ENCODE measurements at regions not wholly inside any gene's neighbourhood (a gene's known extent, or its start where the extent isn't known, plus 50 kb on each side); places are given as distances from the start of the nearest gene placed in this dataset.
A peak's percentile ranks its signal among the peaks of the same experiment; 100 is the strongest.
"Not testable (repeated sequence)": the region's sequence is repeated elsewhere in the genome, so short reads cannot be mapped to it uniquely, and the experiment has no call there.

DNA sequence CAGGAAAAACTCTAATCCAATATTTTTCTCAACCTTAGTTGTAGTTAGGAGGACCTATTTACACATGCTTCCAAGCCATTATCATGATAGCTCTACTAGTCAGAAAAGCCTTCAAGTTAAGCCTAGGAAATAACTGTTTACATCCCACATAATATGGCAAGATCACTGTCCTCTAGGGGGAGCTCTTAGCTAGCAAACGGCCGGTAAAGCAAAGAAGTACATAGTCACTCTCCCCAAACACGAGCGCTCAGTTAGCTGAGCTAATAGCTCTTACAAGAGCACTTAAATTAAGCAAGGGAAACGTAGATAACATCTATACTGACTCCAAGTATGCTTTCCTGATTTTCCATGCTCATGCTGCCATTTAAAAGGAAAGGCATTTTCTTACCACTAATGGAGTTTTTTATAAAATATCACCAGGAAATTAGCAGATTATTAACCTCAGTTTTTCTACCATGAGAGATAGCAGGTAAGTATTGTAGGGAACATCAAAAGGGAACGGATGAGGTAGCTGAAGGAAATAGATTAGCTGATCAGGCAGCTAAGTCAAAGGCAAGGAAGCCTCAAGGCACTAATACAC, 100.6 kb upstream of the PABPC3 start:
- peak; percentile 94 for TF ChIP-seq CTCF (IDR thresholded peaks at IDR 0.05)
- TF ChIP-seq ZFX (IDR thresholded peaks at IDR 0.05; ENCODE audit: borderline replicate concordance) = no peak
- no peak overlapping the region for H3K27ac ChIP-seq

GRCh38 chr13:24997367-24997967, 98.5 kb upstream of the PABPC3 start:
- no peak for TF ChIP-seq ZFX (IDR thresholded peaks at IDR 0.05; ENCODE audit: borderline replicate concordance)
- peak; percentile 85 for TF ChIP-seq CTCF (IDR thresholded peaks at IDR 0.05)
- H3K27ac ChIP-seq = no peak overlapping the region

DNA sequence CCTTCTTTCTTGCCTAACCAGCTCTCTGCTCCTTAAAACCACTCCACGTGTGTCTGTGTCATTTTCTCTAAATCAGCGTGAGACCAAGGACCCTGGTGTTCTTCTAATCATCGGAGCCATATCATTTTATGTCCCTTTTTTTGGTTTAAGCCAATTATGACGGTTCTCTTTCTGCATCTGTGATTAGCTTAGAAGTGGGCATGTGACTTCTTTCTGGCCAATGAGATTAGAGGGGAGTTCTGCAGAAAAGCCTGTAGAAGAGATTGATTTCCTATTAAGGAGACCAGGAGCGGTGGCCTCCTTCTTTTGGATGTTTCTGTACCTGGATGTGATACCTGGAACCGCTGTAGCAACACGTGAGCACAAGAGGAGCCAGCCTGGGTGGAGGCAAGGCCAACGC, 97.5 kb upstream of the PABPC3 start:
- no peak overlapping the region for H3K27ac ChIP-seq
- TF ChIP-seq ZFX (IDR thresholded peaks at IDR 0.05; ENCODE audit: borderline replicate concordance) = no peak
- no peak for TF ChIP-seq CTCF (IDR thresholded peaks at IDR 0.05)

- no peak overlapping the region for H3K27ac ChIP-seq
- TF ChIP-seq ZFX (IDR thresholded peaks at IDR 0.05; ENCODE audit: borderline replicate concordance) (no peak), CTCF (IDR thresholded peaks at IDR 0.05) (no peak; the same call in 1 of the 2 replicates)
Observed at GRCh38 chr13:25001476-25002206, 94.3 kb upstream of the PABPC3 start.

DNA sequence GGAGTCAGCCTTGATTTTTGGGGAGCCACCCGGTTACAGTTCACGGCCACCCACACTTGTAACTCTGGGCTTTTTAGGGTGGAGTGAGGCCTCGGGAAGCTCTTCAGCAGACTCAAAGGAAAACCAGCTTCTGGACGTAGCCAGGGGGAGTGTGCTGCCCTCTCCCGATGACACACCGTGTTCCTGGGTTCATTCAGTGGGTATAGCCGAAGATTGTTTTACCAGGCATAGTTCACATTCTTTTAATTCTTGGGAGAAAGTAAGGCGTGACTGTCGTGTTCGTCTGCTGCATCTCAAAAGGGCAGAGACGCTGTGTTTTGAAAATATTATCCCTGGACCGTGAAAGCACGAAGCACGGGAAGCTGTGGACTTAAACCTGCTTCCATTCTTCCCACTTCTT, 93.6 kb upstream of the PABPC3 start:
- H3K27ac ChIP-seq = not testable (repeated sequence)

GRCh38 chr13:25004489-25004888, 91.4 kb upstream of the PABPC3 start:
- not testable (repeated sequence) for H3K27ac ChIP-seq

- peak; percentile 88 for TF ChIP-seq CTCF (IDR thresholded peaks at IDR 0.05)
- H3K27ac ChIP-seq = not testable (repeated sequence)
Observed at GRCh38 chr13:25005050-25005497, 90.9 kb upstream of the PABPC3 start.

DNA sequence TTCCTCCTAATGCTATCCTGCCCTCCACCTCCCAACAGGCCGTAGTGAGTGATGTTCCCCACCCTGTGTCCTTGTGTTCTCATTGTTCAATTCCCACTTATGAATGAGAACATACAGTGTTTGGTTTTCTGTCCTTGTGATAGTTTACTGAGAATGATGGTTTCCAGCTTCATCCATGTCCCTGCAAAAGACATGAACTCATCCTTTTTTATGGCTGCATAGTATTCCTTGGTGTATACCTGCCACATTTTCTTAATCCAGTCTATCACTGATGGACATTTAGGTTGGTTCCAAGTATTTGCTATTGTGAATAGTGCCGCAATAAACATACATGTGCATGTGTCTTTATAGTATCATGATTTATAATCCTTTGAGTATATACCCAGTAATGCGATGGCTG, 88.5 kb upstream of the PABPC3 start:
- not testable (repeated sequence) for H3K27ac ChIP-seq

- not testable (repeated sequence) for H3K27ac ChIP-seq
Observed at GRCh38 chr13:25014398-25014973, 81.5 kb upstream of the PABPC3 start.

DNA sequence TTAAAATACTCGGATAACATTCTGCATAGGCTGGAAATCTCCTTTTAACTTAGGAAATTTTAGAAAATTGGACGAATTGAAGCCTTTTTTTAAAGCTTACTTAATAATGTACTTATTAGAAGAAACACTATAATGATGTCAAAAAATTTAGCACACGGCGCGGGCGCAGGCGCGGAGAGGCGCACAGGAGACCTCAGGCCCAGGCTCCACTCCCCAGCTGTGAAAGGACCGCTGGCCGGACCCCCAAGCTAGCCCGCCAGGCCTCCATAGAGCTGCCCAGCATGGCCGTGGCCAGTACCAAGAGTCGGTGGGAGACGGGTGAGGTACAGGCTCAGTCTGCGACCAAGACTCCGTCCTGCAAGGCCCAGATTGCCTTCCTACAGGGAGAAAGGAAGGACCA, 78.8 kb upstream of the PABPC3 start:
- H3K27ac ChIP-seq = not testable (repeated sequence)

GRCh38 chr13:25017808-25018728, 77.9 kb upstream of the PABPC3 start:
- H3K27ac ChIP-seq = not testable (repeated sequence)

All from 22Rv1 (cell line).